H9 (cell line): ENCODE measurements at regions not wholly inside any gene's neighbourhood (a gene's known extent, or its start where the extent isn't known, plus 50 kb on each side); places are given as distances from the start of the nearest gene placed in this dataset.
"Not testable (repeated sequence)": the region's sequence is repeated elsewhere in the genome, so short reads cannot be mapped to it uniquely, and the experiment has no call there.

ENCODE experiments used
- DNase-seq: peaks from one replicate; pipeline ENCODE4 v3.0.0-alpha.2; 2017
- H2AFZ ChIP-seq: one replicate; pipeline ENCODE4 v1.6.1; 2013; ENCODE audit warnings: mild to moderate bottlenecking, low read length, control low read depth, moderate library complexity
- H2AK5ac ChIP-seq: 2 replicates; pipeline ENCODE4 v1.6.1; 2013; ENCODE audit warnings: low read length, control low read depth, mixed read lengths; ENCODE audit not compliant: insufficient read length
- H2BK120ac ChIP-seq: one replicate; pipeline ENCODE4 v1.6.1; 2013; ENCODE audit warnings: low read depth, mild to moderate bottlenecking, low read length, control low read depth, inconsistent platforms; ENCODE audit not compliant: poor library complexity, severe bottlenecking
- H2BK12ac ChIP-seq: 2 replicates; pipeline ENCODE4 v1.6.1; 2013; ENCODE audit warnings: low read length, control low read depth, mixed read lengths, low read depth; ENCODE audit not compliant: insufficient read length
- H2BK15ac ChIP-seq: 2 replicates; pipeline ENCODE4 v1.6.1; 2013; ENCODE audit warnings: low read depth, low read length, control low read depth
- H2BK20ac ChIP-seq: one replicate; pipeline ENCODE4 v1.6.1; 2013; ENCODE audit warnings: low read depth, mild to moderate bottlenecking, low read length, control low read depth, inconsistent platforms; ENCODE audit not compliant: poor library complexity, severe bottlenecking
- H2BK5ac ChIP-seq: 2 replicates; pipeline ENCODE4 v1.6.1; 2013; ENCODE audit warnings: low read length, control low read depth, mixed read lengths; ENCODE audit not compliant: insufficient read length
- H3K14ac ChIP-seq: 2 replicates; pipeline ENCODE4 v1.6.1; 2013; ENCODE audit warnings: low read length, control low read depth; ENCODE audit not compliant: insufficient read depth
- H3K18ac ChIP-seq: 2 replicates; pipeline ENCODE4 v1.6.1; 2013; ENCODE audit warnings: low read depth, mild to moderate bottlenecking, mixed read lengths, low read length, control low read depth; ENCODE audit not compliant: insufficient read length
- H3K23ac ChIP-seq: 2 replicates; pipeline ENCODE4 v1.6.1; 2013; ENCODE audit warnings: low read length, control low read depth, mixed read lengths, low read depth; ENCODE audit not compliant: insufficient read length
- H3K23me2 ChIP-seq: 2 replicates; pipeline ENCODE4 v1.6.1; 2013; ENCODE audit warnings: low read depth, mild to moderate bottlenecking, mixed read lengths, low read length, control low read depth; ENCODE audit not compliant: insufficient read length, poor library complexity, severe bottlenecking
- H3K27ac ChIP-seq: 2 replicates; pipeline ENCODE4 v1.5.1; 2013; ENCODE audit warnings: low read length, control low read depth, mixed read lengths, low read depth; ENCODE audit not compliant: insufficient read length
- H3K27me3 ChIP-seq: 2 replicates; pipeline ENCODE4 v1.6.1; 2013; ENCODE audit warnings: low read length, control low read depth, inconsistent platforms; ENCODE audit not compliant: insufficient read depth
- H3K4ac ChIP-seq: 2 replicates; pipeline ENCODE4 v1.6.1; 2013; ENCODE audit warnings: low read depth, mild to moderate bottlenecking, control low read depth, inconsistent platforms, low read length, moderate library complexity
- H3K4me1 ChIP-seq: 2 replicates; pipeline ENCODE4 v1.6.1; 2013; ENCODE audit warnings: low read length, control low read depth, inconsistent platforms; ENCODE audit not compliant: insufficient read depth
- H3K4me2 ChIP-seq: 2 replicates; pipeline ENCODE4 v1.6.1; 2013; ENCODE audit warnings: low read length, control low read depth, mixed read lengths; ENCODE audit not compliant: insufficient read length, insufficient read depth
- H3K56ac ChIP-seq: 2 replicates; pipeline ENCODE4 v1.6.1; 2013; ENCODE audit warnings: low read depth, mild to moderate bottlenecking, mixed read lengths, low read length, control low read depth; ENCODE audit not compliant: insufficient read length
- H3K79me1 ChIP-seq: 2 replicates; pipeline ENCODE4 v1.6.1; 2013; ENCODE audit warnings: low read depth, mild to moderate bottlenecking, moderate library complexity, low read length, control low read depth, inconsistent platforms; ENCODE audit not compliant: insufficient read depth, poor library complexity, severe bottlenecking
- H3K79me2 ChIP-seq: 2 replicates; pipeline ENCODE4 v1.6.1; 2013; ENCODE audit warnings: low read length, control low read depth, inconsistent platforms; ENCODE audit not compliant: insufficient read depth
- H3K9ac ChIP-seq: 2 replicates; pipeline ENCODE4 v1.6.1; 2013; ENCODE audit warnings: low read length, control low read depth, mixed read lengths; ENCODE audit not compliant: insufficient read length; ENCODE audit errors: extremely low read depth
- H3K9me3 ChIP-seq: one replicate; pipeline ENCODE4 v1.6.1; 2013; ENCODE audit warnings: low read depth, low read length, inconsistent platforms; ENCODE audit not compliant: control insufficient read depth
- H3T11ph ChIP-seq: one replicate; pipeline ENCODE4 v1.6.1; 2013; ENCODE audit warnings: mild to moderate bottlenecking, low read length, control low read depth, inconsistent platforms
- H4K20me1 ChIP-seq: one replicate; pipeline ENCODE4 v1.6.1; 2013; ENCODE audit not compliant: control insufficient read depth, insufficient read length, insufficient read depth
- H4K5ac ChIP-seq: 2 replicates; pipeline ENCODE4 v1.6.1; 2013; ENCODE audit warnings: low read depth, mild to moderate bottlenecking, mixed read lengths, low read length, control low read depth; ENCODE audit not compliant: insufficient read length
- H4K8ac ChIP-seq: replicated peaks from 2 replicates; pipeline ENCODE4 v1.6.1; 2013; ENCODE audit warnings: low read length, control low read depth, mixed read lengths, low read depth; ENCODE audit not compliant: insufficient read length
- H4K91ac ChIP-seq: 2 replicates; pipeline ENCODE4 v1.6.1; 2013; ENCODE audit warnings: low read depth, mild to moderate bottlenecking, moderate library complexity, mixed read lengths, low read length, control low read depth; ENCODE audit not compliant: insufficient read length
- H3K27ac Mint-ChIP-seq, 3 experiments: 2 replicates in 2 of 3; 3 replicates in 1 of 3; pipeline ENCODE4 v1.8.0; 2020 to 2021; ENCODE audit warnings: mixed read lengths in 3 of 3, mild to moderate bottlenecking in 1 of 3, moderate library complexity in 1 of 3
- H3K27me3 Mint-ChIP-seq: 2 replicates; pipeline ENCODE4 v1.8.0; 2021; ENCODE audit warnings: low read depth, mild to moderate bottlenecking, moderate library complexity, mixed read lengths
- H3K36me3 Mint-ChIP-seq, 3 experiments: 2 replicates in 2 of 3; 3 replicates in 1 of 3; pipeline ENCODE4 v1.8.0; 2020 to 2021; ENCODE audit warnings: low read depth in 3 of 3, mixed read lengths in 3 of 3; ENCODE audit not compliant: insufficient read depth in 1 of 3
- H3K4me1 Mint-ChIP-seq, 2 experiments: 2 replicates each; pipeline ENCODE4 v1.8.0; 2020; ENCODE audit warnings: mixed read lengths in 2 of 2
- H3K4me3 Mint-ChIP-seq, 2 experiments: 2 replicates in 1 of 2; 3 replicates in 1 of 2; pipeline ENCODE4 v1.8.0; 2020 to 2021; ENCODE audit warnings: mild to moderate bottlenecking in 2 of 2, mixed read lengths in 2 of 2, moderate library complexity in 1 of 2
- H3K9me3 Mint-ChIP-seq, 2 experiments: 2 replicates in 1 of 2; 3 replicates in 1 of 2; pipeline ENCODE4 v1.8.0; 2020; ENCODE audit warnings: mild to moderate bottlenecking in 2 of 2, mixed read lengths in 2 of 2, moderate library complexity in 1 of 2
- WGBS: extraction: QIAGEN DNeasy Blood & Tissue Kit; methylation state at CpG from one replicate; pipeline ENCODE4 v1.1.7; 2013; ENCODE audit warnings: missing lambda C conversion rate, low lambda C conversion rate, mixed read lengths; ENCODE audit not compliant: insufficient read length; ENCODE audit errors: extremely low coverage; 5-methylcytosine and 5-hydroxymethylcytosine counted together

GRCh38 chr5:52165806-52166205 lies 621.9 kb upstream of the ITGA1 start:
- not testable (repeated sequence) for H4K91ac ChIP-seq, H3T11ph ChIP-seq, H2BK120ac ChIP-seq, H3K4me1 ChIP-seq, H3K4me3 Mint-ChIP-seq, H3K27me3 ChIP-seq, H3K23ac ChIP-seq, H2AK5ac ChIP-seq, H3K4me2 ChIP-seq, H4K5ac ChIP-seq, H3K14ac ChIP-seq, H3K9ac ChIP-seq, H3K79me2 ChIP-seq, H3K23me2 ChIP-seq, H3K27ac ChIP-seq, H4K20me1 ChIP-seq, H3K27me3 Mint-ChIP-seq, H3K4me1 Mint-ChIP-seq, H3K18ac ChIP-seq, H2BK12ac ChIP-seq, H3K56ac ChIP-seq, H4K8ac ChIP-seq, H2BK20ac ChIP-seq, H2AFZ ChIP-seq, H3K9me3 ChIP-seq, H3K27ac Mint-ChIP-seq, H3K79me1 ChIP-seq, DNase-seq, H2BK5ac ChIP-seq, H3K36me3 Mint-ChIP-seq, H3K4ac ChIP-seq, H2BK15ac ChIP-seq
- peaks cover 0 to 10% of the 10 kb centered on the region in 2 experiments; a peak in 4 of 5 replicates for H3K9me3 Mint-ChIP-seq
- WGBS, result no CpG with 5 or more reads among the region's 3 CpGs
